Ecto neural progenitor cell (in vitro differentiated cells): ENCODE measurements at regions not wholly inside any gene's neighbourhood (a gene's known extent, or its start where the extent isn't known, plus 50 kb on each side); places are given as distances from the start of the nearest gene placed in this dataset.

Source experiments
- DNase-seq: peaks from one replicate; pipeline ENCODE4 v3.0.0-alpha.2; 2018; ENCODE audit warnings: low spot score

DNA sequence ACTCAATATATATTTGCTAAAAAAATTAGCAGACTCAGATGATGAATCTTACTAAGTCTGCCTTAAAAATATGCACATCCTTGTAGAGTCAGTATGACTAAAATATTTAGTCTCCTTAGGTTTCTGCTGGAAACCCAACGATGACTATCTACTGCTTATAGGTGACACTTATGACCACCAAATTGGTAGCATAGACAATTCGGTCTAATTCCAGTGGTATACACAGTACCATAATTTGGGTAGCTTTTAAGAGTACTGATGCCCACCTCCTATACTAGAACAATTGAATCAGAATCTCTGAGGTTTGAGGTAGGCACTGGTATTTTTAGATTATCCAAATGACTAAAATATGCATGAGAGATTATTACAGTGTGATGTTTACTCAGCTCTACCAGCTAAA is 740.8 kb upstream of the ZEB2 start:
- DNase-seq = no peak

DNA sequence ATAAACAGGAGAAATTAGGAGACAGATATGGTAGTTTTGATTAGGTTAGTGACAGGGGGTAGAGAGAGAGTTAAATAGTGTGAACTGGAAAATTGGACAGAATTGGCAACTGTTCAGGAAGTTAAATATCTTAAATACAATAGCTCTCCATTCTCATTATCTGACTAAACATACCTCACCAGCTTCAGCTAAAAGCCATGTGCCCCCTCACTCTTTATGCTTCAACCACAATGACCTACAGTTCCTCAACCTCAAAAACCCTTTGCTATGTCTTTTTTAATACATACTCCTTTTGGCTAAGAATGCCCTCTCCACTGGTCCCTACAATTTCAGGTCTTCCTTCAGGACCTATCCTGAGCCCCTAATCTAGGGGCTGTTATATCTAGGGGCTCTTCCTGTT is 740.2 kb upstream of the ZEB2 start:
- DNase-seq = no peak

DNA sequence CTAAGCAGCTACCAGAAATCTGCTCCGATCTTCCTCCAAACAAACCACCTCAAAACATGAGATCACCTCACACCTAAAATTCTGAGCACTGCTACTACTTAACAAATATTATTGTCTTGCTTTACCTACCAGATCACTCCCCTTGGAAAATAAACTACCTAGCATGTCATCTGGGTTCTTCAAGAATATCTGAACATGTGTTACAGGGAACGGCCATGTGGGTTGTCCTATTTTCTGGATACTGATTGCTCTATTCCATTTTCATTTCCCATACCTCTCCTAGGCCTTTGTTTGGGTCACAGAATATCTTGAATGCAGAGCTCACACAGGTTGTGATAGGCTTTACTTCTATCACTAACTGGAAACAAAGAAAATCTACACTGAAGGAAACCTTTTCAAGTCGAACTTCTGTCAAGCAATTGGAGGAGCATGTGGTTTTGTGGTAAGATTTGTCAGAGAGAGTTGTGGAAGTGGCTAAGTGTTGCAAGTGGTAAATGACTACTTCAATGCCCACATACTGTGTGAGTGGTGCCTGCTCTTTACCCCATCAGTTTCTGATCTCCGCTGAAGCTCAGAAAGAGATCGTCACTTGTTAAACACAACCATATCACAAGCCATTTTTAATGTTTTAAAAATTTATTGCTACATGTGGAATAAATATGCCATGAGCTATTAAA is 739.1 kb upstream of the ZEB2 start:
- DNase-seq = no peak

DNA sequence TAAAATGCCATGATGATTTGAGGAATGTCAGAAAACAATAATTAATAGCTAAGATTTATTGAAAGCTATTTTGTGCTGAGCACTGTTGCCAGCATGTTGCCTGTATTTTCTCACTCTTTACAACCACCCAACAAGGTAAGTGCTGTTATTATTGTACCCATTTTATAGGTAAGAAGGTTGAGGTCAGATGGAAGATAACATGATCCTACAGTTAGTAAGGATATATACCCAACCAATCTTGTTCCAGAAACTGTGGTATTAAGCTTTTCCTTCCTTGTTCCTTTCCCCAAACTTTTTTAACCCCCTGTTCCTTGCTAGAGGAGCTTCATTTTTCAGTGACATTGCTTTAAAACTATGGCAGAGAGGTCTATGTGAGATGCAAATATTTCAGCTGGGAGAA is 738.0 kb upstream of the ZEB2 start:
- DNase-seq = no peak

DNA sequence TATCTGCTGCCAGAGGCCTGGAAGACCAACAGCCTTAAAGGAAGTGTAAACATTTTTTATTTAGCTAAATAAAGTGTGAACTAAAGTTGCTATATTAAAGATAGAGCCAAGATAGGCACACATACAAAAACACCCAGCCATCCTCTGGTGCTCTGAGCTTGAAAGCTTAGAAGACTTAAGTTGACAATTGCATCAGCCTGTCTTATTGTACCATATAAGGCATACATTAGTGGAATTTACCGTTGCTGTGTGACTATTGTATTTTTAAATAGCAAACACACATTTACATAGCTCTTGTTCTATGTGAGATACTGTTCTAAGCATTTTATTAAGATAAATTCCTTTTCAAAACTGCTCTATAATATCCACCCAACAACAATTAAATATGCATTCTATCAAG is 736.6 kb upstream of the ZEB2 start:
- no peak for DNase-seq

DNA sequence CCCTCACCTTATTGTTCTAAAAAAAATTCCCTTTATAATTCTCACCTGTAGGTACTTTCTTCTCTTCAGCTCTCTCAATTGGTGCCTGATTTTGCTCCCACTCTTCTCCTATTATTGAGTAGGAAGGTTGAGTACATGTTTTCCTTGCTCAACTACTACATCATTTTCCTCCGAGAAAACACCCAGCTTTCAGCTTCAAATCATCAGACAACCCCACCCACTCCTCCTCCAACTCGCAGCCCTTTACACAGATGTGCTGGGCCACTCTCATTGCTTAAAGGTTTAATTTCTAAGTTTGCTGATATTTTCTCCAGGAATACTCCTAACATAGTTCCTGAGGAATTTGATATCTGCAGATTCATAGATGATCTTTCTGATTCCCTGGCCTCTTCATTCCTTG is 734.4 kb upstream of the ZEB2 start:
- no peak for DNase-seq

DNA sequence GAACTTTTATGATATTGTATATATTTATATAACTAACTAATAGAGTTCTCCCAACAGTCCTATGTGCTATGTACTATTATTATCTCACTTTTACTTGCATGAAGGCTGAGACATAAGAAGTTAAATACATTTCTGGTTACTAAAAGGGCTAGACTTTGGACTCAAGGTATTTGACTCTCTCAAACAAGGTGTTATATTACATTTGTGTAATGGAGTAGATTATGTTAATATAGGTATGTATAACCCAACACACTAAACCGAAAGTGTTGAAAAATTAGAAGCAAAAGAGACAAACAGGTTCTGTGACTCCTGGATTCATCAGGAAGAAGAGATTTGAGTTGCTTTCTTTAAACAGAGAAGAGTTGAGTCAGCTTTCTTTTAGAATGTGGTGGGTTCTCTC is 733.6 kb upstream of the ZEB2 start:
- no peak for DNase-seq

DNA sequence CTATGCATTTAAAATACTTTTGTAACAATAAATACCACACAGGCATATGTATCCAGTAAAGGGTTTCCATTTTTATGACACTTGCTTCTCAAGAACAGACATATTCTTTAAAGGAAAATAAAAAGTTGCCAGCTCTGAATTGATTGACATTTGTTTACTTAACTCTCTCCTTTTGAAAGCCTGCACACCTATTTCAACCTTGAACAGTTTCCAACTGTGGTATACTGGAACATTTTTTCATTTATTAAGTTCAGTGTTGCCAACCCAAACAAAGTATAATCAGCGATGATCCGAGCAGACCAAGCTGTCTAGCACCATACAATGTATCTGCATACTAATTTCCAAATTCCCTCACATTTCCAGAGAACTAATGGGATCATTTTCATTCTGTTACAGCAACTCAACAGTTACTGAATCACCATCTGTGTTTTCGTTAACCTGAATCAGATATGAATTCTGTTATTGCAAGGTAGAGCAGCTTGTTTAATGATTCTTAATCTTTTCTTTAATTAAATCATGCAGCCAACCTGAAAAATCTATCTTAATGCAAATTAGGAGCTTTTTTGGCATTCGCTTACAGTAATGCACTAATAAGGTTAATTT is 725.5 kb upstream of the ZEB2 start:
- DNase-seq = no peak

DNA sequence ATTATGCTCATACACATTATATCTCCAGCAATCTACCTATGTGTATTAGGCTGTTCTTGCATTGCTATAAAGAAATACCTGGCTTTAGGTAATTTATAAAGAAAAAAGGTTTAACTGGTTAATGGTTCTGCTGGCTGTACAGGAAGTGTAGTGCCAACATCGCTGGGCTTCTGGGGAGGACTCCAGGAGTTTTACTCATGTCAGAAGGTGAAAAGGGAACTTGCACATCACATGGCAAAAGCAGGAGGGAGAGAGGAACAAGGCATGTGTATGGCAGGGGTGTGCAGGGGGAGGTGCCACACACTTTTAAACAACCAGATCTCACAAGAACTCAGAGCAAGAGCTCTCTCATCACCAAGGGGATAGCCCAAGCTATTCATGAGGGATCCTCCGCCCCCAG is 715.4 kb upstream of the ZEB2 start:
- DNase-seq = no peak

DNA sequence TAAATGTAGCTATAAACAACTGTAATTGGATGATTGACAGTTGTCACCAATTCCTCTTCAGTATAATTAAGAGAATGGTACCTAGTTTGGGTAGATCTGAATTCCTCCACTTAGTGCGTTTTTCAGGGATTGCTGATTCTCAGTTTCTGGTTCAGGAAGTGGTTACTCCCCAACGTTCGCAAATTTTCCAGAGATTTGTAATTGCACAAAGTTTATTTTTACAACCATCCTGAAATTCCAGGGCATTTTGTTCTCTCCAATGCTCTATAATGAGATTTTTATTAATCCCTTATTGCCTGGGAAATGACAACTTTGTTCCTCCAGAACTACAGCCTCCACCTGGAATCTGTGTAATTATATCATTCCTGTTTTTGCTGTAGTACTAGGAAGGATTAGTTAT is 710.6 kb upstream of the ZEB2 start:
- no peak for DNase-seq

DNA sequence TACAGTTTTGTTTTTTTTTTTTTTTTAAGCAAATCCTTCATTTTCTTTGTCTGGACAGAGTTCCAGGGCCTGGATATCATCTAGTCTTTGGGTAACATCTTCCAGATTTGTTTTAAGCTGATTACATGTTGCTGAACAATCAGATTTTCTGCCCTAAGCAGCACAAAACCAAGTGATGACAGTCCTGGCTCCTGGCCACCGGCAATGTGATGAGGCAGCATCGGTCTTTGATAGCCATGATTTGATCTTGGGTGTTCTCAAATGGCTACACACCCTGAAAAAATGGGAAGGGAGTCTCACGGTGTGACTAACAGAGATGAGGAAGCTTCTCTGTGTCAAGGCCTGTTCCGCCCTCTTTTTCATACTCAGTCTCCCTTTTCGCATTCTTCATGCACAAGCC is 708.6 kb upstream of the ZEB2 start:
- no peak for DNase-seq

DNA sequence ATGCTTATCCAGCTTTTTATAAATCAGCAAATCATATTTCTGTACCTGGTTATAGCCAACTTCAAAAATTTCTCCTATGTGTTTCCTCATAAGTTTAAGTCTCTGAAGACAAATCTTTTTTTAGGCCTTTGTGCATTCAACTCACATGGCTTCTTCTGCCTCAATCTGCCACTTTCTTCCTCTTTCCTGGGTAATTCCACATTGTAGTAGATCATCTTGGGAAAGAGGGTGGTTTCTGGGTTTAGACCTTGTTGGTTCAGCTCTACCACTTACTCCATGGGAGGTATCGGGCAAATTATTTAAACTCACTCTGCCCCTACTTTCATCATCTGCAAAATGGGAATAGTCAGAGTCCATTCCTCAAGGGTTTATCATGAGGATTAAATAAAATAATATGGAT is 707.0 kb upstream of the ZEB2 start:
- no peak for DNase-seq

DNA sequence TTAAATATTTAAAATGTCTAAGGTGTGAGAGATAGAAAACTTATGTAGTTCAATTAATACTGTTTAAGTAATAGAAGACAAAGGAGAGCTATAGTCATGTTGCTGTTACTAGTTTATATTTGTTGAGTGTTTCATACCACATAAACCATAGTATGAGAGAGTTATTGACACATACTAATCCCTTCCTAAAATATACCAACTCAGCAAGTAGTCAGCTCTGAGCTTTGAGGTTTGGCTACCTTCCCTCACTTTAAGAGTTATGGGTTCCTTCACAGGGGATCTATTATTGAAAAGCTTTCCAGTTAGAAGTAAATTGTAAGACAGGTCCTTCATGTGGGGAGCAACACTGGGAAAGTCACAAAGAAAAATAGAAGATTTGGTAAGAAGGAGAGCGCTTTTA is 701.6 kb upstream of the ZEB2 start:
- no peak for DNase-seq

DNA sequence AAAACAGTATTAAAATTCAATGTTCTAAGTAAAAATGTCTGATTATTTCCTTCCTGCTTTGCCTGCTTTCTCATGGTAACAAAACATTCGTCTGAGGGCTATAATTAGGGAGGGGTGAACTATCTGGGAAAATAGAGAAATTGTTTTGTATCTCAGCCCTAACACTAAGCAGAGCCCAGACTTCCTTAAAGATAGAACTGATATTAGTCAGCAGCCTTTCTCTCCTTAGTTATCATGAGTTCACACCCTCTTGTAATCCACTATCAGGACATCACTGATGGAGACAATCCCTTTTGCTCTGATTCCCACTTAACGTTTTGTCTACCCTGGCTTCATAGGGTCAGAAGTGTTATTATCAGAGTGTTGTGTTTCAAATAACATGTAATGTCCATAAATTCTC is 701.1 kb upstream of the ZEB2 start:
- no peak for DNase-seq

DNA sequence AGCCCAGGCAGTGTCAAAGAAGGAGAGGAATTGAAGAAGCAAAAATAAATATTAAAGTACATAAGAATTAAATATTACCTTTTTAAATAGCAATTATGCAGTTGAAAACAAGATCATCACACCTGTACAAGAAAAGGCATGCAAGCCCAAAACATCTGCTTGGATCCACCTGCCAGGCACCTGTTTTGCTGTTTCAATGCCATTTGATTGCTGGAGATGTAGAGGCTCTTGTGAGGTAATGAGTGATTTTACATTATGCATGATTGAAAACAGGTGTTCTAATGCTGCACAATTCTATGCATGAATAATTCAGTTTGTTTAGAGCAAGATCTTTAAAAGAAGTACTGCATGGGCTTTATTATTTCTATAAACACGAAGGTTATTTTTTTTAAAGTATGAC is 700.6 kb upstream of the ZEB2 start:
- no peak for DNase-seq

DNA sequence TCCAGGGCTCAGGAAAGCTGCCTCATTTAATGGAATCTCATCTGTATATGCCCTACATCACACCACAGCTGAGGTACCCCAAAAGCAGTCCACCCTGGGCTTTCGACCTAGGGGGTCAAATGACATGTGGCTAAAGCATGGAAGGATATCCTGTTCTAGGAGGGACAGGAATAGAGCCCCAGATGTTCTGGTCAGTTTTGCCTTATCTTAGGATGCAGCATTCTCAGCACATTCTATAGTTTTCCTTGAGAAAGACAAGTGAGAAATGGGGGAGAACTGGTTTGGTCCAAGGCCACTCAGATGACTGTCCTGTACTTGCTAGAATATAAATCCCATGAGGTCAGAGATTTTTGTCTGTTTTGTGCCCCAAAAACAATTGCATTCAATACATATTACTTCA is 688.0 kb upstream of the ZEB2 start:
- no peak for DNase-seq

DNA sequence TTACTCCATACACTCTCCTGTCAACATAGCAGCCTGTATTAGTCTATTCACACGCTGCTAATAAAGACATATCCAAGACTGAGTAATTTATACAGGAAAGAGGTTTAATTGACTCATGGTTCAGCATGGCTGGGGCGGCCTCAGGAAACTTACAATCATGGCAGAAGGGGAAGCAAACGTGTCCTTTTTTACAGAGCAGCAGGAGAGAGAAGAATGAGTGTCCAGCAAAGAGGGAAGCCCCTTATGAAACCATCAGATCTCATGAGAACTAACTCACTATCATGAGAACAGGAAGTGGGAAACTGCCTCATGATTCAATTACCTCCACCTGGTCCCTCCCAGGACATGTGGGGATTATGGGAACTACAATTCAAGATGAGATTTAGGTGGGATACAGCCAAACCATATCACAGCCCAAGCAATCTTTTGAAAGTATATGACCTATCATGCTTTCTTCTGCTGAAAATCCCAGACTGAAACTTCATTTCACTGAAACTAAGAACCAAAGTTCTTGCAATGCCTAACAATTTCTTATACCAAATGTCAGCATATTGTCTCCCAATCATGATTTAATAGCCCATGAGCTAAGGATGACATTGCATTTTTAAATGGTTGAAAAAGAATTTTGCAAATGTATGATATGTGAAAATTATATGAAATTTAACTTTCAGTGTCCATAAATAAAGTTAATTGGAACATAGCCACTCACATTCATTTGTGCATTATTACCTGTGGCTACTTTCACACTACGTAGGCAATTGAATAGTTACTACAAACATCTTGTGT is 686.8 kb upstream of the ZEB2 start:
- DNase-seq = no peak

DNA sequence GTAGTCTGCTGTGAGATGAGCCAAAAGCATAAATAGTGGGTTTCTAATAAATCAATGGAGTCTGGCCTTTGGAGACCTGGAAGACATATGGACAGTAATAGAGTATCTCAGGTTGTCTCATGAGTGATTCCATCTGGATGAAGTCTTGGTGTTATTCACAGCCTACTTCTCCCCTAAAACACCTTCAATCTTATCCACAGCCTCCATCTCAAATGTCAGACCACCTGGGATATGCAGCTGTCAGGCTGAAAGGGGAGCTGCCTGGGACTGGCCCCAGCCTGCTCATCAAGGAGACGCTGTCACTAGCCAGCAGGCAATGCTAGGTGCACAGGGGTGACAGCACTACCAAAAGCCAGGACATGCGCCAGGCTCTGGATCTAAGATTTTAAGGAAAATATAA is 684.0 kb upstream of the ZEB2 start:
- no peak for DNase-seq

DNA sequence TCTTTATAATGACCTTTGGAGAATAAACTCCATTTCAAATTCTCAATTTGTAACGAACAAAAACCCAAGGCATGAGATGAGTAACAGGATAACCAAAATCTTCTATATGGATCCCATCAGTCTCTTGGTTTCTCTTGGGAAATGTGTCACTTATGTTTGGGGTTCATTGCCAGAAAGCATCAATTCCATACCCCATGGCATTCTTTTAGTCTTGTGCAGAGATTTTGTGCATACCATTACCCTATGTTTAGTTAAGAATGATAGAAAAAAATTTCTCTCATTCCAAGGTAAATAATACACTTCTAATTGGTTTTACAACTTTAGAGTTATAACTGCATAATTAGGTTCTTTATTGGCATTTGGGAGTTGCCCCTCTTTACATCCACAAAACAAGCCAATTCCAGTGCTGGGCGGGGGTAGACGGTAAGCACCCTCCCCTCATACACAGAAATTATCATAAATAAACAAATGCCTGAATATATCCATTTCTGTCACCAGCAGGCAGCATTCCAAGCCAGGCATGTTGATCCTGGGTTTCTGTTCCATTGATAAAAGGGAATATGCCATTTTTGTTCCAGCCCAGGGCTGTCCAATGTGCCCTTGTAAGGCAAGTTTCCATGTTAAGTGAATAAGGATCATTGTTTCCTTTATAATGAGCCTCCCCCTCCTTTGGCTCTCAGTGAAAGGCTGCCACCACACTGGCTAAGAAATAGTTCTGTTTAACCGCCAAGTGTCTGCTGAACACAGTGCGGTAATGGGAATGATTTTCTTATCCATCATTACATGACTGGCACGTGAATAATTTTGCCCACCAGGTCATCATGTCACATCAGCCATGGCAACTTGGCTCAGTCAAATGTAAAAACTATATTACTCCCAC is 680.1 kb upstream of the ZEB2 start:
- no peak for DNase-seq

DNA sequence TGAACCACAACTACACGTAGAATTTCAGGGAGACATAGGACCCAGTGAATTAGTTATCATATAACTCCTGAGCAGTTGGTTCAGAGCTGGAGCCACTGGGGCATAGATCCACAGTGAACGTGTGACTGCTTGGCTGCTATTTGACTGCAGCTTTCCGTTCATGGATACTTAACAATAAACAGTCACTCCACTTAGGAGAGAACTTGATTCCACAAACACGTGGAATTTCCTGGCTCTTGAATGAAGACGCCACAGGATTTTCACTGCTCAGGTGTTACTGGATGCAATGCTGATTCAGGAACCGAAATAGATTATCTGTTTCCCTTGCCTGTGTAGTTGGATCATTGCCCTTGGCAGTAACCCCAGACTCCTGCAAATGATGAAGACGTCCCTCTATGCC is 679.1 kb upstream of the ZEB2 start:
- no peak for DNase-seq

DNA sequence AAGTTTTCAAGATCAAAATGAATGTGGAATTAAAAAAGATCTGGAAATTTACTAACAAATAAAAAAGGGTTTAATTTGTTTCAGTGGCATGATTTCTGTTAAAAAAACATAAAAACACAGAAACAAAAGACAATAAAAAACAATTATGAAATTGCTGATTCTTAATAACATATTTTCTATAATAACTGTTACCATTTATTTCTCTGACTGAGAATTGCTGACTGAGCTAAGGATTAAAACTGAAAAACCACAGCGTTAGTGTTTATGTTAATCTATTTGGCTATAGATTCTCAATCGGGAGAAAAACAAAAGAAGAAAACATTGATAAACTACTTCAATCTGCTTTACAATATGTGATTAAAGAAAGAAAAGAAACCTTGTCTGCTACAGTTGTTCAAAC is 678.6 kb upstream of the ZEB2 start:
- no peak for DNase-seq

DNA sequence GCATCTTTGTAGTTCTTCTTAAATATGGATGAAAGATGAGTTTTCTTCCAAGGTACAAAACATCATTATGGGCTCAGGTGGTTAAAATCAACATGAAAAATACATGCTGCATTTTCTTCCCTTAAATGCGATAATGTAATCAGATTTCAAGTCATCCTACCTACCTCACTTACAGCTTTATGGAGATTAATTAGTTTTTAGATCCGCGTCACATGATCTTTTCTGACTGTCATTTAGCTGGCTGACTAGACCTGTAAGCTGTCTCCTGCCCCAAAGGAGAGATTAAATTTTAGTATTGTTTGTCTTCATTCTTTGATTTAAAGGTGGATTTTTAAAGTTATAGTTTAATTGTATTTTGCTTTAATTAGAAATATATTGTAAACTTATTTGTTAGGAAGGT is 678.0 kb upstream of the ZEB2 start:
- no peak for DNase-seq

DNA sequence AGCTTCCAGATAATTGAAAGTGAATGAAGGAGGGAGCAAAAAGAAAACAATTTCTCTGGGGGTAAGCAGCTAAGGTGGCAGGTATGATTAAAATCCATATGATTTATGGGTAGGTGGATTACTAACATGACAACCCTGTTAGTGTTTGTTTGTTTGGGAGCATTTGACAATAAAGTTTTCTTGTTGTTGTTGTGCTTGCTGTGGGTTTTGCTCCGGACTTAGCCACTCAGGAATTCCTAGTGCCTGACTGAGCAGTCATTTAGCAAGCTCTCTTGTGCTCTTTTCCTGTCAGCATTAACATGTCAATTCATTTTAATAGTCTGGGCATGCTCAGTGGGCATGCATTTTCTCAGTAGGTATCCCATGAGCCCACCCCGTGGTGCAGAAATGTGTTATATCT is 674.8 kb upstream of the ZEB2 start:
- DNase-seq = no peak
